ENCODE measurements at regions not wholly inside any gene's neighbourhood (a gene's known extent, or its start where the extent isn't known, plus 50 kb on each side); places are given as distances from the start of the nearest gene placed in this dataset.

- Histone ChIP-seq H3K4me3 (no peak overlapping the region), H3K27ac (no peak overlapping the region), H3K36me3 (no peaks in the 10 kb centered on the region), H3K27me3 (peaks cover 0 to 41% (median 0%) of the 10 kb centered on the region in 4 donors), H3K4me1 (no peaks in the 10 kb centered on the region), H3K9me3 (no peaks in the 10 kb centered on the region)
- TF ChIP-seq POLR2A (IDR thresholded peaks at IDR 0.05) (no peak), CTCF (IDR thresholded peaks at IDR 0.05) (no peak)
- intact Hi-C loops (cut with DNase I) = no loop called here
- DNase-seq = no peak
- 79 to 88% methylated on average over 20 to 22 of the region's 22 CpGs for WGBS, 2 donors
Measured at GRCh38 chr22:49201046-49201970, 626.4 kb downstream of the BRD1 start.

DNA sequence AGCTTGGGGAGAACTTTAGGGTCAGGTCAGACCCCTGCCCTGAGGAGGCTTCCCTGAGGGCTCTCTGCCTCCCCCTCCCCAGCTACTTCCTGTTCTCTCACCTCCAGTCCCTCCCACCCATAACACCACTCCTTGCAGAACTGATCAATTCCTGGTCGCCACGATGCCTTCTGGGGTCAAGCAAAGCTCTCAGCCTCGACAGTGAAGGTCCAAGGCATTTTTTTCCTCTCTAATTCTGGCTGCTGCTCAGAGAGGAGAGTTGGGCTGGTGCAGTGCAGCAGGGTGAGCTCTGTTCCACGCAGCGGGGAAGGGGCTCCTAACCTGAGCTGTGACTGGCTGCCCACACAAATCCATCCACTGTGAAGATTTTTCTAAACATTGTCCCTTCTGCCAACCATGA lies 628.4 kb downstream of the BRD1 start:
- DNase-seq = no peak
- H3K27ac ChIP-seq = no peak overlapping the region
- no peaks in the 10 kb centered on the region for H3K9me3 ChIP-seq
- no peak overlapping the region for H3K4me3 ChIP-seq
- no peak for TF ChIP-seq CTCF (IDR thresholded peaks at IDR 0.05)
- no peak for TF ChIP-seq POLR2A (IDR thresholded peaks at IDR 0.05)
- intact Hi-C loops (cut with DNase I) = no loop called here
- 72% methylated on average over 5 of the region's 5 CpGs; no CpG with 5 or more reads in 1 of the 2 donors for WGBS, 2 donors
- no peaks in the 10 kb centered on the region for H3K36me3 ChIP-seq
- H3K4me1 ChIP-seq = no peaks in the 10 kb centered on the region
- peaks cover 0 to 27% (median 0%) of the 10 kb centered on the region in 4 donors for H3K27me3 ChIP-seq

GRCh38 chr22:49198705-49199084 lies 629.0 kb downstream of the BRD1 start:
- H3K27me3 ChIP-seq = peaks cover 0 to 27% (median 0%) of the 10 kb centered on the region in 4 donors
- no peak for DNase-seq
- no peak overlapping the region for H3K4me3 ChIP-seq
- WGBS, 2 donors = 35 to 63% methylated on average over 4 to 6 of the region's 6 CpGs
- H3K4me1 ChIP-seq = no peaks in the 10 kb centered on the region
- intact Hi-C loops (cut with DNase I) = no loop called here
- H3K27ac ChIP-seq = no peak overlapping the region
- TF ChIP-seq CTCF (IDR thresholded peaks at IDR 0.05) = no peak
- no peak for TF ChIP-seq POLR2A (IDR thresholded peaks at IDR 0.05)
- no peaks in the 10 kb centered on the region for H3K36me3 ChIP-seq
- no peaks in the 10 kb centered on the region for H3K9me3 ChIP-seq

GRCh38 chr22:49197986-49198704 lies 629.5 kb downstream of the BRD1 start:
- H3K27ac ChIP-seq = no peak overlapping the region
- intact Hi-C loops (cut with DNase I) = no loop called here
- DNase-seq = no peak
- peaks cover 0 to 27% (median 0%) of the 10 kb centered on the region in 4 donors for H3K27me3 ChIP-seq
- 55 to 58% methylated on average over 7 to 19 of the region's 20 CpGs for WGBS, 2 donors
- TF ChIP-seq CTCF (IDR thresholded peaks at IDR 0.05) (no peak), POLR2A (IDR thresholded peaks at IDR 0.05) (no peak)
- no peaks in the 10 kb centered on the region for H3K4me1 ChIP-seq
- no peak overlapping the region for H3K4me3 ChIP-seq
- H3K36me3 ChIP-seq = no peaks in the 10 kb centered on the region
- H3K9me3 ChIP-seq = no peaks in the 10 kb centered on the region

- DNase-seq = no peak
- Histone ChIP-seq H3K36me3 (no peaks in the 10 kb centered on the region), H3K4me1 (no peaks in the 10 kb centered on the region), H3K27me3 (peaks cover 0 to 27% (median 0%) of the 10 kb centered on the region in 4 donors), H3K4me3 (no peak overlapping the region), H3K27ac (no peak overlapping the region), H3K9me3 (no peaks in the 10 kb centered on the region)
- TF ChIP-seq CTCF (IDR thresholded peaks at IDR 0.05) (no peak), POLR2A (IDR thresholded peaks at IDR 0.05) (no peak)
- intact Hi-C loops (cut with DNase I) = no loop called here
- 0 to 10% methylated on average over 2 to 10 of the region's 16 CpGs for WGBS, 2 donors
Measured at GRCh38 chr22:49197505-49197904, 630.2 kb downstream of the BRD1 start.

Data from esophagus squamous epithelium (tissue), 5 donors.